Right lobe of liver (tissue), 6 donors: ENCODE measurements at regions not wholly inside any gene's neighbourhood (a gene's known extent, or its start where the extent isn't known, plus 50 kb on each side); places are given as distances from the start of the nearest gene placed in this dataset.

ENCODE experiments used
- ATAC-seq, 4 donors: fragments of 200-7000 bp; cut with Tn5 transposase; one replicate each; pipeline ENCODE4 v1.9.1; 2020; ENCODE audit warnings: mild to moderate bottlenecking in 4 of 4, moderate library complexity in 4 of 4
- DNase-seq, 3 donors: peaks; one replicate each; pipeline ENCODE4 v3.0.0-alpha.2; 2020
- H3K27ac ChIP-seq, 3 donors: fragments of 200-600 bp; one replicate each; pipeline ENCODE4 v1.8.0; 2022
- H3K27me3 ChIP-seq, 2 donors: fragments of 200-600 bp; one replicate each; pipeline ENCODE4 v1.8.0; 2022
- H3K36me3 ChIP-seq, 4 donors: fragments of 200-600 bp; sonication (generic) in 1 of 4; one replicate each; pipeline versions ENCODE4 v1.5.1 to v1.8.0; 2017 to 2022; ENCODE audit warnings: control low read depth in 1 of 4
- H3K4me1 ChIP-seq, 4 donors: fragments of 200-600 bp; sonication (generic) in 1 of 4; one replicate each; pipeline versions ENCODE4 v1.5.1 to v1.8.0; 2017 to 2022; ENCODE audit warnings: control low read depth in 1 of 4
- H3K4me3 ChIP-seq, 3 donors: fragments of 200-600 bp; one replicate each; pipeline ENCODE4 v1.8.0; 2022
- H3K9me3 ChIP-seq, 4 donors: fragments of 200-600 bp; sonication (generic) in 1 of 4; one replicate each; pipeline versions ENCODE4 v1.5.1 to v1.8.0; 2017 to 2022; ENCODE audit warnings: control low read depth in 1 of 4
- CTCF ChIP-seq, 4 donors: fragments of 200-600 bp in 3 of 4; fragments of 450-650 bp in 1 of 4; IDR thresholded peaks; one replicate each; pipeline versions ENCODE4 v1.5.1 to v1.8.0; 2016 to 2022; ENCODE audit warnings: antibody characterized with exemption in 4 of 4, mild to moderate bottlenecking in 2 of 4
- POLR2A ChIP-seq: fragments of 450-650 bp; IDR thresholded peaks from one replicate; pipeline ENCODE4 v1.6.1; 2017; ENCODE audit warnings: antibody characterized with exemption, mild to moderate bottlenecking
- WGBS: methylation state at CpG from one replicate; pipeline ENCODE4 v1.1.6; 2018; ENCODE audit warnings: low coverage, low lambda C conversion rate; ENCODE audit not compliant: insufficient coverage; ENCODE audit errors: missing lambda C conversion rate; 5-methylcytosine and 5-hydroxymethylcytosine counted together
- intact Hi-C, 2 donors: fragments of 100-400 bp; cut with DNase I; formaldehyde crosslinking; loops; one replicate each; pipeline versions ENCODE4 v1.11.2 to v1.14.1; 2022
- donor health status: DM: no; HTN: yes; CAD: no.
- donor health status: DM: no; HTN: no; CAD: no.
- donor health status: DM: no; HTN: no; CAD: no.
- donor health status: DM: no; HTN: yes; CAD: no.
- donor health status: DM: no; HTN: yes; CAD: no.

DNA sequence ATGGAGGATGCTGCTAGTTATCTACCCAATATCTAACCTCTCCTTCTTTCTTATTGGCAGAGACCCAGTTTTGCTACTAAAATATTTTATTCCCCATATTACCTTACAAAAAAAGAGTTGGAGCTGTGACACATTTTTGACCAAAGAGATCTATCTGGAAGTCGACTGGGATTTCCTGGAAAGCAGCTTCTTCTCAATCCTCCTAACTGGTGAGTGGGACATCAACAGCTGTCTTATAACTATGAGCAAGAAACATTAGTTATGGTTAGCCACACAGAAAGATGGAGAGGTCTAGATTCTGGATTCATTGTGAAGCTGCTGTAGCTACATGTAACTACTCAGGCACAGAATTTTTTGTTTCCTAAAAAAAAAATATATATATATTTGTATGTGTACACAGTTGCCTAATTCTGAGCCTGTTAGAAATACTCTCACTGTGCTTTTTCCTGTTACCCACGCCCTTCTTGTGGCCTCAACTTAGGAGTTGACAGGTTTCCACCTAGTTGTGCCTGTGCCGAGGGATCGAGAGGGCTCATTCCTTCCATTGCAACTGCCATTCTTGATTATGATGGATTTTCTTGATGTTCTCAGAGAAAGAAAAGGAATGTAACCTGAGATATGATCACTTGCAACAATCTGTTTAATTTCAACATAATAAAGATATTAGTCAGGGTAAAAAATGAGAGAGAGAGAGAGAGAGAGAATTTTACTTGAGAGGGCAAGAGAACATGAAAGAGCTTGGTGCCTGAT, 142.0 kb downstream of the SLC17A6 start:
- no peak overlapping the region for H3K27ac ChIP-seq
- 38% methylated on average over 4 of the region's 4 CpGs for WGBS

DNA sequence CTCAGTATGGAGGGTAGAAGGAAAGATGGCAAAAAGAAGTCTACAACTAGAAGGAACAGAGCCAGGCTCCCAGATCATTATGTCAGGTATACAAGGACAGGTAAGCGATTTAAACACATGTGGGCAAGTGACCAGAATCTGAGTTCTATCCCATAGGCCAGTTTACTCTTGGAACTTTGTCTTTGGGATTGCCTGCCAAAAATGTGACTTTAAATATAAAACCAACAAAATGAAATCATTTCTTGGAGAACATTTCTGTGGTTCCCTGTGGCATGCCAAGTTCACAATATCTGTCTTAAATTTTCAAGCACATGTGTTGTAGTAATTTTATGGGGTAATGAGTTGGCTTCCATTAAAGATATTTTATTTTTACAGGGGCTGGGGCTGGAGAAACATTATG, 141.0 kb downstream of the SLC17A6 start:
- intact Hi-C loops, result no loop called here
- DNase-seq, result no peak
- no peaks in the 10 kb centered on the region for H3K36me3 ChIP-seq
- WGBS, result 64% methylated on average over 1 of the region's 1 CpG
- no peak overlapping the region for H3K4me3 ChIP-seq
- TF ChIP-seq POLR2A, result no peak
- TF ChIP-seq CTCF (IDR thresholded peaks at IDR 0.05), result no peak
- no peaks in the 10 kb centered on the region for H3K27me3 ChIP-seq
- H3K9me3 ChIP-seq, result no peaks in the 10 kb centered on the region
- no peak overlapping the region for H3K27ac ChIP-seq
- no peak for ATAC-seq
- no peaks in the 10 kb centered on the region for H3K4me1 ChIP-seq

More for the DNA sequence above, 142.0 kb downstream of the SLC17A6 start:
- Histone ChIP-seq H3K27me3 (no peaks in the 10 kb centered on the region), H3K4me3 (no peak overlapping the region), H3K36me3 (no peaks in the 10 kb centered on the region), H3K9me3 (no peaks in the 10 kb centered on the region), H3K4me1 (no peaks in the 10 kb centered on the region)
- TF ChIP-seq CTCF (IDR thresholded peaks at IDR 0.05) (no peak), POLR2A (no peak)
- intact Hi-C loops, result no loop called here
- ATAC-seq (no peak), DNase-seq (no peak)

DNA sequence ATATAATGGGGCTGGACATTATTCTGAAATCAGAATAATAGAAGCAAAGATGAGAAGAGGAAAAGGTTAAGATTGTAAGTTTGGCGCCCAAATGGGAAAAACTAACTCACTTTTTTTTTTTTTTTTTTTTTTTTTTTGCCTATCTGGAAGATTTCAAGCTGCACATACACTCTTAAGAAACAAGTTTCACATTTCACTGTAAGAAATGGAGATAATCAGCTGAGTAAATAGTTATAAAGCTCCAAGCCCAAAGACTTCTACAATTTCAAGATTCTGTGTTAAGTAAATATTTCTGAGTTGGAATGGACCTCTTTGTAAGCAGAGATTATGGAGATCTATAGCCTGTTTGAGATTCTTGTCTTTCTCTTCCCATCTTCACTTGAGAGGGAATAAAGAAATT, 140.0 kb downstream of the SLC17A6 start:
- Histone ChIP-seq H3K4me3 (no peak overlapping the region), H3K9me3 (no peaks in the 10 kb centered on the region), H3K27me3 (no peaks in the 10 kb centered on the region), H3K4me1 (no peaks in the 10 kb centered on the region), H3K36me3 (no peaks in the 10 kb centered on the region), H3K27ac (no peak overlapping the region)
- intact Hi-C loops, result no loop called here
- TF ChIP-seq CTCF (IDR thresholded peaks at IDR 0.05) (no peak), POLR2A (no peak)
- DNase-seq (no peak), ATAC-seq (no peak)
- 35% methylated on average over 1 of the region's 1 CpG for WGBS

DNA sequence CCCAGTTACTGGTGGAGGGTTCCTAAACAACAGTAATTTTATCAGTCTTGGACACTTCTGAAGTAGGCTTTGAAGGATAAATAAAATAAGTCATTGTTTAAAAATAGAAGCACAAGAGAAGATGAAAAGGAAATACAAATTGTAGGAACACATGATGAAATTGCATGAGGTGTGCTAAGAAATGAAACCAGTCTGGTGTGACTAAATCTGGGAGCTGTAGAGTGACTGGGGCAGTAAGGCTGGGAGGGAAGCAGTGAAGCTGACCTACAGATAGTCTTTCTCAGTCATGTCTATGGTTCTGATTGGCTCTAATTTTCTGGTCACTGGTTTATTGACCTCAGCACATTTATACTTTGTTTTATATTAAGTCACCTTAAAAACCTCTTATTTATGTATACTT, 139.1 kb downstream of the SLC17A6 start:
- Histone ChIP-seq H3K4me1 (no peaks in the 10 kb centered on the region), H3K9me3 (no peaks in the 10 kb centered on the region), H3K27ac (no peak overlapping the region), H3K27me3 (no peaks in the 10 kb centered on the region), H3K36me3 (no peaks in the 10 kb centered on the region), H3K4me3 (no peak overlapping the region)
- TF ChIP-seq CTCF (IDR thresholded peaks at IDR 0.05) (no peak), POLR2A (no peak)
- ATAC-seq, result no peak
- intact Hi-C loops, result no loop called here
- no peak for DNase-seq

DNA sequence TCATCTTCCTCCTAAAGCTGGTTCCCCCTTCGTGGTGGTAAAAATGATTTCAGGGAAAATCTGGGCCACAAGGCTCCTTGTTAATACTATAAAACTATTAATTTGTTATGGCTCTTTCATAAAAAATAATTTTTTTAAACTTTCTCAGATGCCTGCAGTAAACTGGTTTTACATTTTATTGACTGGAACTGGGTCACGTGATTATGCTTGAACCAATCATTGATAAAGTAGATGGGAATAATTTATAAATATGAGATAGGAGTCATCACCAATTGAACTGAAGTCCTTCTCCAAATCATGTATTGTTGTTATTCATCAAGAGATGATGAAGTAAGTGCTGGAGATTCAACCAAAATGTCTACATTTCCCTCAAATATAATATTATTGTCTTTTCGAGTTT, 138.4 kb downstream of the SLC17A6 start:
- H3K27ac ChIP-seq, result no peak overlapping the region

More for the DNA sequence above, 138.4 kb downstream of the SLC17A6 start:
- intact Hi-C loops, result no loop called here
- TF ChIP-seq POLR2A, result no peak
- TF ChIP-seq CTCF (IDR thresholded peaks at IDR 0.05), result no peak
- Histone ChIP-seq H3K4me1 (no peaks in the 10 kb centered on the region), H3K36me3 (no peaks in the 10 kb centered on the region), H3K27me3 (no peaks in the 10 kb centered on the region), H3K4me3 (no peak overlapping the region), H3K9me3 (no peaks in the 10 kb centered on the region)
- DNase-seq (no peak), ATAC-seq (no peak)
- 45% methylated on average over 3 of the region's 3 CpGs for WGBS
